PC-9 (cell line): ENCODE measurements at regions not wholly inside any gene's neighbourhood (a gene's known extent, or its start where the extent isn't known, plus 50 kb on each side); places are given as distances from the start of the nearest gene placed in this dataset.
"Not testable (repeated sequence)": the region's sequence is repeated elsewhere in the genome, so short reads cannot be mapped to it uniquely, and the experiment has no call there.

Source experiments
- BruUV-seq: library from RNA; stranded (reverse); fragments of 400-500 nt; replicated peaks from 2 replicates; lab custom pipeline; 2021; lab: Mats Ljungman, UMichigan
- CTCF ChIA-PET: fragments of 300-600 bp; sonication (Branson Sonifier 250); formaldehyde crosslinking; loops from one replicate; lab custom pipeline; 2022; ENCODE audit warnings: antibody characterized with exemption; lab: Charles Lee
- POLR2A ChIA-PET: fragments of 300-600 bp; sonication (Branson Sonifier 250); formaldehyde crosslinking; loops from one replicate; lab custom pipeline; 2022; ENCODE audit warnings: antibody characterized with exemption; ENCODE audit not compliant: unreplicated experiment; lab: Charles Lee
- DNase-seq, 2 experiments: peaks; one replicate each; pipeline versions ENCODE4 v3.0.0 to v3.0.0-alpha.2; 2015 to 2022; ENCODE audit warnings: mixed read lengths in 1 of 2
- H2AFZ ChIP-seq: fragments of 200-600 bp; sonication (generic); 2 replicates; pipeline ENCODE4 v1.8.1; 2017; ENCODE audit warnings: antibody characterized with exemption
- H3F3A ChIP-seq: fragments of 200-600 bp; sonication (generic); 2 replicates; pipeline ENCODE4 v1.8.1; 2017; ENCODE audit warnings: antibody characterized with exemption, mild to moderate bottlenecking, low read depth; ENCODE audit not compliant: insufficient read depth
- H3K27ac ChIP-seq: fragments of 200-600 bp; sonication (generic); 2 replicates; pipeline ENCODE4 v1.6.1; 2016; ENCODE audit warnings: mixed run types
- H3K27me3 ChIP-seq: fragments of 200-600 bp; sonication (generic); 2 replicates; pipeline ENCODE4 v1.6.1; 2016; ENCODE audit warnings: low read depth, mixed run types; ENCODE audit not compliant: insufficient read depth
- H3K36me3 ChIP-seq: fragments of 200-600 bp; sonication (generic); 2 replicates; pipeline ENCODE4 v1.6.1; 2016; ENCODE audit warnings: low read depth, mixed run types
- H3K4me1 ChIP-seq: fragments of 200-600 bp; sonication (generic); replicated peaks from 2 replicates; pipeline ENCODE4 v1.6.1; 2016; ENCODE audit warnings: mixed run types; ENCODE audit not compliant: insufficient read depth
- H3K4me2 ChIP-seq: fragments of 200-600 bp; sonication (generic); 2 replicates; pipeline ENCODE4 v1.6.1; 2017; ENCODE audit warnings: mixed run types
- H3K4me3 ChIP-seq: fragments of 200-600 bp; sonication (generic); 2 replicates; pipeline ENCODE4 v1.6.1; 2016; ENCODE audit warnings: mixed run types
- H3K79me2 ChIP-seq: fragments of 200-600 bp; sonication (generic); 2 replicates; pipeline ENCODE4 v1.6.1; 2017; ENCODE audit warnings: low read depth, mixed run types
- H3K9me2 ChIP-seq: fragments of 200-600 bp; sonication (generic); 2 replicates; pipeline ENCODE4 v1.8.1; 2017; ENCODE audit warnings: mild to moderate bottlenecking; ENCODE audit not compliant: insufficient read depth
- H3K9me3 ChIP-seq: fragments of 200-600 bp; sonication (generic); 2 replicates; pipeline ENCODE4 v1.8.1; 2016; ENCODE audit warnings: low read depth; ENCODE audit not compliant: insufficient read depth
- H4K20me1 ChIP-seq: fragments of 200-600 bp; sonication (generic); 2 replicates; pipeline ENCODE4 v1.8.1; 2017; ENCODE audit not compliant: insufficient read depth
- intact Hi-C: fragments of 100-400 bp; cut with micrococcal nuclease; formaldehyde crosslinking; loops from one replicate; pipeline ENCODE4 v1.10.0; 2022; ENCODE audit not compliant: unreplicated experiment

GRCh38 chr2:87345283-87345682 is 323.6 kb upstream of the PLGLB1 start:
- DNase-seq, H3K4me1 ChIP-seq, H3K36me3 ChIP-seq, H3K79me2 ChIP-seq, H3K9me3 ChIP-seq, H3K27me3 ChIP-seq, H3K4me3 ChIP-seq, intact Hi-C loops, POLR2A ChIA-PET, H3K4me2 ChIP-seq, H3K27ac ChIP-seq, H3F3A ChIP-seq, H2AFZ ChIP-seq, CTCF ChIA-PET, H3K9me2 ChIP-seq, H4K20me1 ChIP-seq, BruUV-seq: not testable (repeated sequence)

GRCh38 chr2:87348556-87348955 is 326.9 kb upstream of the PLGLB1 start:
- H3K36me3 ChIP-seq, DNase-seq, H3K27ac ChIP-seq, H3K9me2 ChIP-seq, H3F3A ChIP-seq, intact Hi-C loops, CTCF ChIA-PET, BruUV-seq, H3K4me1 ChIP-seq, H3K9me3 ChIP-seq, H4K20me1 ChIP-seq, H2AFZ ChIP-seq, H3K4me3 ChIP-seq, H3K79me2 ChIP-seq, H3K4me2 ChIP-seq, POLR2A ChIA-PET, H3K27me3 ChIP-seq: not testable (repeated sequence)

GRCh38 chr2:87349006-87349405 is 327.4 kb upstream of the PLGLB1 start:
- H3K27me3 ChIP-seq, H3F3A ChIP-seq, POLR2A ChIA-PET, H3K4me3 ChIP-seq, H3K36me3 ChIP-seq, H3K27ac ChIP-seq, DNase-seq, H3K9me3 ChIP-seq, H3K4me1 ChIP-seq, H3K79me2 ChIP-seq, H3K9me2 ChIP-seq, H4K20me1 ChIP-seq, BruUV-seq, intact Hi-C loops, CTCF ChIA-PET, H3K4me2 ChIP-seq, H2AFZ ChIP-seq: not testable (repeated sequence)

- H3K27ac ChIP-seq, H3F3A ChIP-seq, H3K79me2 ChIP-seq, H3K4me3 ChIP-seq, H3K9me3 ChIP-seq, BruUV-seq, H3K36me3 ChIP-seq, POLR2A ChIA-PET, H3K4me2 ChIP-seq, H3K9me2 ChIP-seq, H4K20me1 ChIP-seq, DNase-seq, H3K27me3 ChIP-seq, CTCF ChIA-PET, H2AFZ ChIP-seq, H3K4me1 ChIP-seq, intact Hi-C loops: not testable (repeated sequence)
Observed at GRCh38 chr2:87352178-87352934, 330.7 kb upstream of the PLGLB1 start.

- H3K4me3 ChIP-seq, POLR2A ChIA-PET, H3K9me3 ChIP-seq, H2AFZ ChIP-seq, H3F3A ChIP-seq, H3K4me2 ChIP-seq, H4K20me1 ChIP-seq, H3K27ac ChIP-seq, DNase-seq, H3K79me2 ChIP-seq, BruUV-seq, CTCF ChIA-PET, H3K36me3 ChIP-seq, H3K27me3 ChIP-seq, H3K9me2 ChIP-seq, H3K4me1 ChIP-seq, intact Hi-C loops: not testable (repeated sequence)
Observed at GRCh38 chr2:87353408-87353807, 331.8 kb upstream of the PLGLB1 start.

- intact Hi-C loops, H2AFZ ChIP-seq, BruUV-seq, H3K27ac ChIP-seq, H3K9me2 ChIP-seq, H3K4me2 ChIP-seq, H3K79me2 ChIP-seq, POLR2A ChIA-PET, H3K9me3 ChIP-seq, H4K20me1 ChIP-seq, H3F3A ChIP-seq, DNase-seq, H3K36me3 ChIP-seq, H3K4me3 ChIP-seq, H3K4me1 ChIP-seq, CTCF ChIA-PET, H3K27me3 ChIP-seq: not testable (repeated sequence)
Observed at GRCh38 chr2:87354102-87354501, 332.5 kb upstream of the PLGLB1 start.

DNA sequence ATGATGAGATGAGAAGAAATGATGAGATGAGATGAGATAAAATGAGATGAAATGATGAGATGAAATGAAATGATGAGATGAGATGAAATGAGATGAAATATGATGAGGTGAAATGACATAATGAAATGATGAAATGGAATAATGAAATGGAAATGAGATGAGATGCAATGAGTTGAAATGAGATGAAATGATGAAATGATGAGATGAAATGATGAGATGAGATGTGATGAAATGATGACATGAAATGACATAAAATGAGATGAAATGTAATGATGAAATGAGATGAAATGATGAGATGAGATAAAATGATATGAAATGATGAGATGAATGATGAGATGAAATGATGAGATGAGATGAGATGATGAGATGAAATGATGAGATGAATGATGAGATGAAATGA is 338.6 kb upstream of the PLGLB1 start:
- CTCF ChIA-PET, H3K27me3 ChIP-seq, H4K20me1 ChIP-seq, H3F3A ChIP-seq, H3K4me3 ChIP-seq, BruUV-seq, H3K9me3 ChIP-seq, H3K79me2 ChIP-seq, POLR2A ChIA-PET, H3K36me3 ChIP-seq, H2AFZ ChIP-seq, intact Hi-C loops, H3K9me2 ChIP-seq, H3K4me1 ChIP-seq, DNase-seq, H3K27ac ChIP-seq, H3K4me2 ChIP-seq: not testable (repeated sequence)
